K562 (cell line): ENCODE measurements at regions not wholly inside any gene's neighbourhood (a gene's known extent, or its start where the extent isn't known, plus 50 kb on each side); places are given as distances from the start of the nearest gene placed in this dataset.
A peak's percentile ranks its signal among the peaks of the same experiment; 100 is the strongest.

ENCODE experiments used
- ATAC-seq: fragments of 200-7000 bp; cut with Tn5 transposase; 3 replicates; pipeline ENCODE4 v1.9.1; 2020; ENCODE audit warnings: moderate library complexity
- BruUV-seq: library from RNA; stranded (reverse); fragments of 400-500 nt; replicated peaks from 2 replicates; lab custom pipeline; 2021; lab: Mats Ljungman, UMichigan
- CTCF ChIA-PET: fragments of 300-600 bp; formaldehyde crosslinking; extraction: SDS; loops from one replicate; lab custom pipeline; 2021; ENCODE audit warnings: low intra/inter-chr PET ratio; lab: Yijun Ruan, JAX
- POLR2A ChIA-PET: fragments of 300-600, 350-650 bp; sonication (Branson Sonifier 250); formaldehyde crosslinking; extraction: SDS; loops from one replicate; lab custom pipeline; 2021; ENCODE audit warnings: antibody characterized with exemption, inconsistent platforms; lab: Yijun Ruan, JAX
- DNase-seq, 4 experiments: peaks; one replicate each; pipeline versions ENCODE4 v3.0.0 to v3.0.0-alpha.2; 2011 to 2018; ENCODE audit warnings: low spot score in 3 of 4, mixed read lengths in 3 of 4; ENCODE audit errors: extremely low read depth in 1 of 4
- FAIRE-seq: peaks from 2 replicates; lab custom pipeline; 2011; peaks lifted over from hg19 to GRCh38; lab: Jason Lieb, UNC
- H2AFZ ChIP-seq: 2 replicates; pipeline ENCODE4 v1.6.0; 2011; ENCODE audit warnings: low read depth, low read length, control low read depth, inconsistent platforms
- H3K27ac ChIP-seq: fragments of 200-600 bp; 3 replicates; pipeline ENCODE4 v1.8.0; 2011; ENCODE audit warnings: low read depth, mild to moderate bottlenecking, control low read depth, inconsistent platforms, low read length, moderate library complexity, mixed read lengths; ENCODE audit errors: extremely low read depth
- H3K27me3 ChIP-seq, 2 experiments: fragments of 300-600 bp in 1 of 2; 2 replicates in 1 of 2; 3 replicates in 1 of 2; pipeline versions ENCODE4 v1.6.0 to v1.8.0; 2011; ENCODE audit warnings: inconsistent platforms in 2 of 2, low read length in 2 of 2, mild to moderate bottlenecking in 1 of 2, mixed read lengths in 1 of 2, moderate library complexity in 1 of 2; ENCODE audit not compliant: control insufficient read depth in 2 of 2, insufficient read depth in 2 of 2
- H3K36me3 ChIP-seq: fragments of 300-600 bp; 3 replicates; pipeline ENCODE4 v1.8.0; 2011; ENCODE audit warnings: mild to moderate bottlenecking, low read length, inconsistent platforms; ENCODE audit not compliant: control insufficient read depth, insufficient read depth
- H3K4me1 ChIP-seq, 2 experiments: fragments of 200-600 bp in 1 of 2; replicated peaks in 1 of 2; 2 replicates in 1 of 2; 3 replicates in 1 of 2; pipeline versions ENCODE4 v1.5.1 to v1.8.0; 2011; ENCODE audit warnings: inconsistent platforms in 2 of 2, low read length in 2 of 2, mild to moderate bottlenecking in 1 of 2, mixed read lengths in 1 of 2, moderate library complexity in 1 of 2; ENCODE audit not compliant: control insufficient read depth in 2 of 2, insufficient read depth in 2 of 2
- H3K4me2 ChIP-seq: 2 replicates; pipeline ENCODE4 v1.6.1; 2011; ENCODE audit warnings: low read length, control low read depth, inconsistent platforms, mixed read lengths; ENCODE audit not compliant: insufficient read depth
- H3K4me3 ChIP-seq: fragments of 200-600 bp; sonication (generic), shearing (Covaris generic); 2 replicates; pipeline ENCODE4 v1.5.1; 2016; ENCODE audit warnings: control low read depth, inconsistent platforms
- H3K79me2 ChIP-seq: fragments of 200-600 bp; 3 replicates; pipeline ENCODE4 v1.8.0; 2011; ENCODE audit warnings: low read length, inconsistent platforms; ENCODE audit not compliant: control insufficient read depth, insufficient read depth
- H3K9ac ChIP-seq, 2 experiments: 2 replicates each; pipeline versions ENCODE4 v1.6.0 to v1.6.1; 2011; ENCODE audit warnings: low read depth in 2 of 2, low read length in 2 of 2, control low read depth in 1 of 2, inconsistent platforms in 1 of 2, mild to moderate bottlenecking in 1 of 2, mixed read lengths in 1 of 2; ENCODE audit not compliant: insufficient read depth in 1 of 2
- H3K9me1 ChIP-seq: one replicate; pipeline ENCODE4 v1.6.0; 2011; ENCODE audit warnings: inconsistent platforms, mild to moderate bottlenecking, low read length, moderate library complexity; ENCODE audit not compliant: control insufficient read depth, insufficient read depth
- H3K9me3 ChIP-seq: replicated peaks from 2 replicates; pipeline ENCODE4 v1.5.1; 2011; ENCODE audit warnings: low read depth, low read length, inconsistent platforms; ENCODE audit not compliant: control insufficient read depth, insufficient read depth
- H4K20me1 ChIP-seq: replicated peaks from 2 replicates; pipeline ENCODE4 v1.6.1; 2011; ENCODE audit warnings: low read length, inconsistent platforms, mixed read lengths; ENCODE audit not compliant: control insufficient read depth, insufficient read depth
- RAD21 ChIP-seq, 2 experiments: fragments of 250-450 bp in 1 of 2; fragments of 450-650 bp in 1 of 2; sonication (Bioruptor Pico) in 1 of 2; formaldehyde crosslinking in 1 of 2; IDR thresholded peaks in 1 of 2; conservative IDR thresholded peaks in 1 of 2; 2 replicates each; pipeline versions ENCODE4 v1.4.0 to v1.8.0; 2020 to 2022; ENCODE audit warnings: mild to moderate bottlenecking in 2 of 2, moderate library complexity in 1 of 2
- SMAD3 ChIP-seq: fragments of 450-650 bp; formaldehyde crosslinking; conservative IDR thresholded peaks from 2 replicates; pipeline ENCODE4 v1.4.0; 2020; ENCODE audit warnings: mild to moderate bottlenecking
- WGBS: fragments of 100-300 bp; shearing (Covaris generic); methylation state at CpG from one replicate; pipeline ENCODE4 v1.1.6; 2016; ENCODE audit warnings: low coverage, mixed read lengths; ENCODE audit not compliant: insufficient coverage; ENCODE audit errors: missing lambda C conversion rate; 5-methylcytosine and 5-hydroxymethylcytosine counted together
- in situ Hi-C: fragments of 300-500 bp; cut with MboI; formaldehyde crosslinking; loops from 4 replicates; pipeline ENCODE4 v1.15.0; 2018; ENCODE audit warnings: inconsistent platforms, mixed read lengths
- intact Hi-C: fragments of 100-400 bp; cut with micrococcal nuclease; formaldehyde crosslinking; loops from 2 replicates; pipeline ENCODE4 v1.14.2; 2022
- TF ChIP-seq, protein P1 (sequence below), 3 experiments: IDR thresholded peaks in 2 of 3; conservative IDR thresholded peaks in 1 of 3; 2 replicates each; pipeline ENCODE4 v1.5.1; 2011 to 2012; ENCODE audit warnings: low read length in 3 of 3, mild to moderate bottlenecking in 3 of 3, control low read depth in 2 of 3, improper control_type of control experiment in 1 of 3, inconsistent platforms in 1 of 3, low read depth in 1 of 3, mixed read lengths in 1 of 3, moderate library complexity in 1 of 3; ENCODE audit not compliant: insufficient read depth in 2 of 3

GRCh38 chr11:29328961-29329441 lies 687.8 kb downstream of the KCNA4 start:
- no peaks in the 10 kb centered on the region for H3K36me3 ChIP-seq
- intact Hi-C loops = no loop called here
- H3K9ac ChIP-seq = no peak overlapping the region
- ATAC-seq (no peak), FAIRE-seq (no peak)
- POLR2A ChIA-PET = no interaction called here
- no peak overlapping the region for H3K4me3 ChIP-seq
- TF ChIP-seq SMAD3 (CRISPR knock-in tag) (no peak), RAD21 (CRISPR knock-in tag; conservative IDR thresholded peaks at IDR 0.05 in 1 of 2, IDR thresholded peaks at IDR 0.05 in 1 of 2) (0 out of 4 replicates have a peak, but pooled peaks of 1 of the 2 experiments have one; percentile 17)
- TF ChIP-seq, protein P1, sequence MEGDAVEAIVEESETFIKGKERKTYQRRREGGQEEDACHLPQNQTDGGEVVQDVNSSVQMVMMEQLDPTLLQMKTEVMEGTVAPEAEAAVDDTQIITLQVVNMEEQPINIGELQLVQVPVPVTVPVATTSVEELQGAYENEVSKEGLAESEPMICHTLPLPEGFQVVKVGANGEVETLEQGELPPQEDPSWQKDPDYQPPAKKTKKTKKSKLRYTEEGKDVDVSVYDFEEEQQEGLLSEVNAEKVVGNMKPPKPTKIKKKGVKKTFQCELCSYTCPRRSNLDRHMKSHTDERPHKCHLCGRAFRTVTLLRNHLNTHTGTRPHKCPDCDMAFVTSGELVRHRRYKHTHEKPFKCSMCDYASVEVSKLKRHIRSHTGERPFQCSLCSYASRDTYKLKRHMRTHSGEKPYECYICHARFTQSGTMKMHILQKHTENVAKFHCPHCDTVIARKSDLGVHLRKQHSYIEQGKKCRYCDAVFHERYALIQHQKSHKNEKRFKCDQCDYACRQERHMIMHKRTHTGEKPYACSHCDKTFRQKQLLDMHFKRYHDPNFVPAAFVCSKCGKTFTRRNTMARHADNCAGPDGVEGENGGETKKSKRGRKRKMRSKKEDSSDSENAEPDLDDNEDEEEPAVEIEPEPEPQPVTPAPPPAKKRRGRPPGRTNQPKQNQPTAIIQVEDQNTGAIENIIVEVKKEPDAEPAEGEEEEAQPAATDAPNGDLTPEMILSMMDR (IDR thresholded peaks at IDR 0.05 in 2 of 3, conservative IDR thresholded peaks at IDR 0.05 in 1 of 3; ENCODE audit: insufficient read depth in 2 of 3, low read depth in 1 of 3, low read length in 3 of 3) = peak in 1 of 3 experiments; percentile 12; a peak in 1 of 6 replicates
- TF ChIP-seq, all 486 proteins: peak for 2
- Histone ChIP-seq H2AFZ (no peak overlapping the region), H3K79me2 (no peaks in the 10 kb centered on the region), H3K9me3 (no peaks in the 10 kb centered on the region), H4K20me1 (no peaks in the 10 kb centered on the region), H3K27me3 (no peaks in the 10 kb centered on the region), H3K9me1 (no peaks in the 10 kb centered on the region), H3K4me1 (no peaks in the 10 kb centered on the region), H3K4me2 (no peak overlapping the region), H3K27ac (no peak overlapping the region)
- WGBS = 2% methylated on average over 4 of the region's 4 CpGs
- peak in 1 of 4 experiments; percentile 2 for DNase-seq
- in situ Hi-C loops = no loop called here
- CTCF ChIA-PET = no interaction called here
- BruUV-seq = no TSS peak
